HG02759 (cell line): ENCODE measurements at regions not wholly inside any gene's neighbourhood (a gene's known extent, or its start where the extent isn't known, plus 50 kb on each side); places are given as distances from the start of the nearest gene placed in this dataset.

Experiments
- ATAC-seq: cut with Tn5 transposase; IDR thresholded peaks from one replicate; pipeline ENCODE4 v1.9.1; 2021; ENCODE audit warnings: mild to moderate bottlenecking, moderate library complexity; ENCODE audit not compliant: unreplicated experiment

- no peak for ATAC-seq
Measured at GRCh38 chr13:76035711-76036110, 399.6 kb downstream of the LMO7 start.

- no peak for ATAC-seq
Measured at GRCh38 chr13:76029706-76030105, 393.6 kb downstream of the LMO7 start.

DNA sequence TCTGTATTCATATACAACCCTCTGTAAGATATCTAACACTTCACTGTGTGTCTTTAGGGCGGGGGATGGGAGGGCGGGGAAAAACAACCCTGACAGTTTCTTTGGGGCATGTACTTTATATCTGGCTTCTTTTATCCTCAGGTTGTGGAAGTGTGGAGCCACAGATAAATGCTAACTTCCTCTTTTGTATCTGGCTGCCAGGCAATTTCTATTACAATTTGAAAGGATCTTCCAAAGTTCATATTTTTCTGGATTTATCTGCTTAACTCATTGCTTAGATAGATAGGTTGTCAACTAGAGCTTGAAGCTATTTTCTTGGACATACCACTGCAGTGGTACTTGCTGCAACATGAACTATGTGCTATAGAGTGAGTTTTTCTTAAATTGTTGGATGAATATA, 393.0 kb downstream of the LMO7 start:
- no peak for ATAC-seq

DNA sequence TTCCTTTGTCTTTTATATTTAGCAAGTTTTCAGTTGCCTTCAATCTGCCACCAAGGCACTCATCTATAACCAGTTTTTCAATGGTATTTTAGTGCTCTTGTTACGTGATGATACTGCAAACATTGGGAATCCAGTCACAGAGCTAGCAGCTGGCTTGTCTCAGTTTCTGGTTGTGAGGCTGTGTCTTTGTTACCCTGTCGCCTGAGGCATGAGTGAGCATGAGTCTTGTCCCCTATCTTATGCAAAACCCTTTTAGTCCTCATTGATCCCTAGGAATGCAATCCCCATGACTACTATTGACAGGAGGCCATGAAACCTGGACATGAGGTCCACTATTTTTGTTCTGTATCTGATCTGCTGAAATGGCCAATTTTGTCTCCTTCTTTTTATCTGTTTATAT, 391.0 kb downstream of the LMO7 start:
- no peak for ATAC-seq

DNA sequence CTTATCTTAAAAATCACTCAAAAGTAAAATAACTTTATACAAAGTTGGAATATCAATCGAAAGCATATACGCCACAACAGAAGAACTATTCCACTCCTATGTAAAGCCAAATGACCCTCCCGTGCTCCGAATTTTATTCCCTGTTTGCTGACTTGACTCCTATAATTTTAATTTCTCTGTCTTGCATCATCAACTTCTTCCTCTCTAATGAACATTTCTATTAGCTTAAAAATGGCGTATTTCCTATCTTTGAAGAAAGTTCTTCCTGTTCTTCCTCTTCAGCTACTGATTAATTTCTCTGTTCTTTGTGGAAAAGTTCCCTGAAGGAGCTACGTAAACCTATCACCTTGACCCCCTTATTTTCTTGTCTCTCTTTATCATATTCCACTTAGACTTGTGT, 389.3 kb downstream of the LMO7 start:
- no peak for ATAC-seq

- ATAC-seq, result no peak
Measured at GRCh38 chr13:76024151-76024550, 388.0 kb downstream of the LMO7 start.

GRCh38 chr13:76023652-76024051, 387.5 kb downstream of the LMO7 start:
- ATAC-seq, result no peak

- ATAC-seq, result no peak
Measured at GRCh38 chr13:76020421-76020955, 384.4 kb downstream of the LMO7 start.

- ATAC-seq, result peak; percentile 69
Measured at GRCh38 chr13:76019421-76020044, 383.4 kb downstream of the LMO7 start.

DNA sequence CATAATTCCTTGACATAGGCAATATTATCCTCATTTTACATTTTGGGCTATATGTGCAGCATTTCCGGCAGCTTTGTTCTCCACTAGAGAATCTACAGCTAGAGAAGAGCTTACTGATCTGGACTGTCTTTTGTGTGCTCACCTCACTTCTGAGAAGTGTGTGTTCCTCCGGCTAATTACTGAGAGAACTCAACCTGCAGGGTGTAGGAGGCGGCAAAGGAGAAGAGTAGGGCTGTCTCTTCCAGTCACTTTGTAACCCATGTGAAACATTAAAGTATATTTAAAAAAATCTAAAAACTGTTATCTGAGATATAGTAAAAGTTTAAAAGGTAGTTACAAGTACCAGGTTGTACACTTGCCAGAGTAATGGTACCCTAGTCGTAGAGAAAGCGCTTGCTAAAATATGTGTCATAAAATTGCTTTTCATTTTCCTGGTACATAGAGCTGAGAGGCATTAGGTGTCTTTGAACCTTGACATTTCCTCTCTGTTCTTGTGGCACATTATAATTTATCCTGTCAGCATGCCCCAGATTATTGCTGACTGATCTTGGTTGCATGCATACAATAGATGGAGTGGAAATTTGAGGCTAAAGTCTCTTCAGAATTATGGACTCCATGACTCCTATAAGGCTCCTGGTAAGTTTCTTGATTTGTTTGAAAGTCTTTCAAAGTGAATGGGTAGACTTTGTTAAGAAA, 381.9 kb downstream of the LMO7 start:
- ATAC-seq, result no peak

DNA sequence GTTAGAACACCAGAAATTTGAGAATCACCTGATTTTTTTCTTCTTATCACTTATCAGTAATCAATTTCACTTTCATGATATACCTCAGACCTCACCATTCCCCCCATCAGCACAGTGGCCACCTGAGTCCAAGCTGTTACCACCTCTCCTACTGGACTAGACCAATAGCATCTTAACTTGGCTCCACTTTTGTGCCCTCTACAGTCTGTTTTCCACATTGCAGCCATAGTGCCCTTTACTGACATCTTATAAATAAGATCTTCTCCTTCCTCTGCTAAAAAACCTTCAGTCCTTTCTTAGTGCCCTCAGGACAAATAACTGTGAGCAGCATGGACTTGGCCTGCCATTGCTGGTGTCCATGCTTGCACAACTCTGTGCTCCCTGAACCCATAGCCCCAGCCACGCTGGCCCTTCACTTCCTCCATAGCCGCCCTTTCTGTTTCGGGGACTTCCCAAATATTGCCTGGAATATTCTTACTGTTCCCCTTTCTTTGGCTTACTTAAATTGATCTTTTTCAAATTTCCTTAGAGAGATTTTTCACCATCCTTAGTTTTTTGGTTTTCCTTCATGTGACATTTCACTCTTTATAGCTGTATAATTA, 380.8 kb downstream of the LMO7 start:
- peak; percentile 69 for ATAC-seq

DNA sequence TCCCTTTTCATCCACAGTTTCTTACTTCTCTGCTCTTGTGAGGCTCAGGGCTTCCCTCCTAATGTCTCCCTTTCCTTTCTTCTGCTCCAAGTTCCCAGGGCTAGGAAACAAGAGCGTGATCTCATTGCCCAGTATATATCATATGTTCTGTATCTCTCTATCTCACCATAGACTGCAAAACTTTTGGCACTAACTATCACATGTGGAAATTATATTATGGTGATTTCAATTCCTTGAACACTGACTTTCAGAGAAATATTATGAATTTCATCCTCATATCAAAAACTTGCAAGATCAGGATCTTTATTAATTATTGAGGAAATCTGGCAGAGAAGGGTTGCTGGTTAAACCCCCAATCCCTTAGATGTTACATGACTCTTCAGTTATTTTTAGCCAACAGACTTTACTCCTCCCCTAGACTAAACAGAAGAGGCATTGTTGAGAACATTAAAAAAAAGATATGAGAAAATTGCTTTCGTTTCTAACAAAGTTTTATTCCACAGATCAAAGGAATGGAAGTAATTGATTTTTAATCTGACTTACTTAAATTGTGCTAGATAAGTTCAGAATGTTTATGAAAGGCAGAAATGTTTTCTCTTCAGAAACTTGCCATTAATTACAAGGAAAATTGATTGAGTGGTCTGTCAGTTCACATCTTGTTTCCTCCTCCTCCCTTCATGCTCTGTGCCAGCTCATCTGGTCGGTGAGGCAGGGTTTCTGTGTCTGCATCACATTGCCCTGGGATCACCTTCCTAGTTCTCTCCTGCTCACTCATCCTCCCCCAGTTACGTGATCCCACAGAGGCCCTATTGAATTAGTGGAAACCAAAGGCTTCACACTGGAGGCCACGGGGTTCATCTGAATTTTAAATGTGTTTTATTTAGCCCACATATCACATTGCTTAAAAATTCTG, 378.5 kb downstream of the LMO7 start:
- no peak for ATAC-seq

DNA sequence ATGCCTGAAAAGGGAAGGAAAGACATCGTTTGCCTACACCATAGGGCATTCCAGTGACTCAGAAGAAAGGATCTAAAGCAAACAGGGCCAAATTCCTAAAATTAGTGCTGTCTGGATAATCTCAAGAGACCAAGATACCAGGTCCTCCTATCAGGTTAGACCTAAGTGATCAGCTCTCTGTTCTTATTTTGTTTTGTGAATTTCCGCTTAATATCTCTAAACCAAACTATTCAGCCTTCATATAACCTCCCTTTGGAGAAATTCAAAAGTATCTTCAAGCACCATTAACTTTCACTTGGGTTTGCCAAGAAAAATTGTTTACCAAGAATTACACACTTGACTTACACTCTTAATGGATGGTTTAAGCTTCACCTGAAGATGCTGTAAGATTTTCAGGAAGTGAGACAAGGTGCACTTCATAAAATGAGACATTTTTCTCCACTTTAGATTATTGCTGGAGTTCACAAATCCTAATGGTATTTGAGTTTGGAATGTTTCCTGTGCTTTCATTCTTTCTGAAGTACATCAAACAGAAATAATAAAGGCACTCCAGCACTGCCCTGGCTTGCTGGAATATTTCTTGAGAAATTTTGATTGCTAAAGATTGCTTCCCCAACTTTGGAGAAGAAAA, 376.1 kb downstream of the LMO7 start:
- no peak for ATAC-seq

DNA sequence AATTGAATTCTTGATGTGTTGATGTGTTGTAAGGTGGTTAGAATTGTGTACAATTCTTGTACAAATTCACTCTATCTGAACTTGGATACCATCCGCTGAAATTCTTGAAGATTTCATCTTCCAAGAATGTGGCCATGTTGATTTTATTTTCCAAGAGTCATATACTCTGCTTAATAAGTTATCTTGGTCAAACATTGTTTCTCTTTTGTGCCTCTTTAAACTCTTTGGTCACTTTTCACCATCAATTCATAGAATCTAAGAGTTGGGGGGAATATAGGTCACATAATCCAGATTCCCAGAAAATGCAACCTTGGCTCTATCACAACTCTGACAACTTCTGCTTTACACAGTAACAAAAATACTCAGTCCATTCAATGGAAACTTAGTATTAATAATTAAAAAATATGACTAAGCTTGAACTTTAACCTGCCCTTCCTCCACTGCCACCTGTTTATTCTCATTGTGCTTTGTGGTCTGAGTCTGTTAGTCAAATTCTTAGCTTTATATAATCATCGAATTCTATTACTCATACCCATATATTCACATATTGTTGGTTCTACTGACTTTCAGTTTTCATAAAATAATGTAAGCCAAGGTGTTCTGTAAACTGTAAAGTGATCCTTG, 373.2 kb downstream of the LMO7 start:
- peak; percentile 82 for ATAC-seq

DNA sequence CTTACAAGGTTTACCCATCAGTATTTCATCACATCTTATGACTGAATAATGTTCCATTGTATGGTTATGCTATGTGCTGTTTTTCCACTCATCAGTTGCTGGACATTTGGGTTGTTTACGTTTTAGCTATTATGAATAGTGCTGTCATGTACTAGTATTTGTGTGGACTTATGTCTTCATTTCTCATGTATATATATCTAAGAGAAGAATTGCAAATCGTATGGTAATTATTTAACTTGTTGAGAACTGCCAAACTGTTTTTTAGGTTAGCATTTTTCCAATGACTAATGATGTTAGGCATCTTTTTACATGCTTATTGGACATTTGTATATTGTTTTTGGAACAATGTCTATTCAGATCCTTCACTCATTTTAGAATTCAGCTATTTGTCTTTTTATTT, 368.3 kb downstream of the LMO7 start:
- no peak for ATAC-seq

GRCh38 chr13:76000131-76000530, 364.0 kb downstream of the LMO7 start:
- no peak for ATAC-seq

GRCh38 chr13:75996582-75996981, 360.5 kb downstream of the LMO7 start:
- ATAC-seq, result no peak

GRCh38 chr13:75995966-75996365, 359.8 kb downstream of the LMO7 start:
- no peak for ATAC-seq

- no peak for ATAC-seq
Measured at GRCh38 chr13:75993823-75994222, 357.7 kb downstream of the LMO7 start.

DNA sequence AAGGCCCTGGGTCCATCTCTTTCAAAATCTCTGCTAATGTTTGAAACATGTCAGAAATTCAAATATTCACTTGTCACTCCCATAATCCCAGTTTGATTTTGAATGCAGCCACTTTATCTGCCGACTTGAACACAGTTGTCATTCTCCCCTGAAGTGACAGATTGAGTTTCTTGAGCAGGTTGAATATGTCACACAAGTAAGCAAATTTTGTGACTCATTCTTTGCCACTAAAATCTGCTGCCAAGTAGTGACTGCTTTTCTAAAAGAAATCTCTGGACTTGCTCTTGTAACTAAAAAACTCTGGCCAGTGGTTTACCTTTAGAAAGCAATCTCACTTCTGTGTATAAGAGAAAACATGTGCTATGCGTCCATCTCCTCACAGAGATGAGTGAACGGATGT, 357.1 kb downstream of the LMO7 start:
- ATAC-seq, result no peak
